ENCODE measurements at regions not wholly inside any gene's neighbourhood (a gene's known extent, or its start where the extent isn't known, plus 50 kb on each side); places are given as distances from the start of the nearest gene placed in this dataset.

- TF ChIP-seq CTCF (IDR thresholded peaks at IDR 0.05; ENCODE audit: low read length) (no peak), EZH2 (IDR thresholded peaks at IDR 0.05; ENCODE audit: borderline replicate concordance, low read length) (no peak)
Measured at GRCh38 chr18:33812186-33812585, 234.2 kb downstream of the ASXL3 start.

All from OCI-LY1 (cell line).